Neutrophil (primary cell): ENCODE measurements at regions not wholly inside any gene's neighbourhood (a gene's known extent, or its start where the extent isn't known, plus 50 kb on each side); places are given as distances from the start of the nearest gene placed in this dataset.

ENCODE experiments used
- H3K27ac ChIP-seq: fragments of 200-600 bp; sonication (generic); 2 replicates; pipeline ENCODE4 v1.5.1; 2016; ENCODE audit warnings: mild to moderate bottlenecking, moderate library complexity
- H3K27me3 ChIP-seq: fragments of 200-600 bp; sonication (generic); 2 replicates; pipeline ENCODE4 v1.6.0; 2016; ENCODE audit warnings: mild to moderate bottlenecking
- H3K36me3 ChIP-seq: fragments of 200-600 bp; sonication (generic); 2 replicates; pipeline ENCODE4 v1.5.1; 2017
- H3K4me1 ChIP-seq, 2 experiments: fragments of 200-600 bp in 1 of 2; sonication (generic) in 1 of 2; 1 replicate in 1 of 2; 2 replicates in 1 of 2; pipeline versions ENCODE4 v1.5.1 to v1.6.1; 2013 to 2016; ENCODE audit warnings: low read depth in 1 of 2, low read length in 1 of 2, mild to moderate bottlenecking in 1 of 2, moderate library complexity in 1 of 2; ENCODE audit not compliant: control insufficient read depth in 1 of 2, insufficient read depth in 1 of 2
- H3K4me3 ChIP-seq, 2 experiments: fragments of 200-600 bp in 1 of 2; sonication (generic) in 1 of 2; 1 replicate in 1 of 2; 2 replicates in 1 of 2; pipeline ENCODE4 v1.5.1; 2013 to 2016; ENCODE audit warnings: low read depth in 1 of 2, low read length in 1 of 2, mild to moderate bottlenecking in 1 of 2, moderate library complexity in 1 of 2
- H3K9me3 ChIP-seq: fragments of 200-600 bp; sonication (generic); 2 replicates; pipeline ENCODE4 v1.5.1; 2016
- TF ChIP-seq, protein P1 (sequence below): fragments of 200-600 bp; sonication (generic); IDR thresholded peaks from 2 replicates; pipeline ENCODE4 v1.5.1; 2016; ENCODE audit warnings: antibody characterized with exemption

- no peaks in the 10 kb centered on the region for H3K27me3 ChIP-seq
- H3K4me1 ChIP-seq, result no peaks in the 10 kb centered on the region
- TF ChIP-seq, protein P1, sequence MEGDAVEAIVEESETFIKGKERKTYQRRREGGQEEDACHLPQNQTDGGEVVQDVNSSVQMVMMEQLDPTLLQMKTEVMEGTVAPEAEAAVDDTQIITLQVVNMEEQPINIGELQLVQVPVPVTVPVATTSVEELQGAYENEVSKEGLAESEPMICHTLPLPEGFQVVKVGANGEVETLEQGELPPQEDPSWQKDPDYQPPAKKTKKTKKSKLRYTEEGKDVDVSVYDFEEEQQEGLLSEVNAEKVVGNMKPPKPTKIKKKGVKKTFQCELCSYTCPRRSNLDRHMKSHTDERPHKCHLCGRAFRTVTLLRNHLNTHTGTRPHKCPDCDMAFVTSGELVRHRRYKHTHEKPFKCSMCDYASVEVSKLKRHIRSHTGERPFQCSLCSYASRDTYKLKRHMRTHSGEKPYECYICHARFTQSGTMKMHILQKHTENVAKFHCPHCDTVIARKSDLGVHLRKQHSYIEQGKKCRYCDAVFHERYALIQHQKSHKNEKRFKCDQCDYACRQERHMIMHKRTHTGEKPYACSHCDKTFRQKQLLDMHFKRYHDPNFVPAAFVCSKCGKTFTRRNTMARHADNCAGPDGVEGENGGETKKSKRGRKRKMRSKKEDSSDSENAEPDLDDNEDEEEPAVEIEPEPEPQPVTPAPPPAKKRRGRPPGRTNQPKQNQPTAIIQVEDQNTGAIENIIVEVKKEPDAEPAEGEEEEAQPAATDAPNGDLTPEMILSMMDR, result no peak
- H3K4me3 ChIP-seq, result no peak overlapping the region
- H3K36me3 ChIP-seq, result no peaks in the 10 kb centered on the region
- H3K9me3 ChIP-seq, result no peaks in the 10 kb centered on the region
- no peak overlapping the region for H3K27ac ChIP-seq
Observed at GRCh38 chr2:12087671-12088380, 341.4 kb downstream of the LPIN1 start.

GRCh38 chr2:12089001-12089400 lies 342.6 kb downstream of the LPIN1 start:
- TF ChIP-seq, protein P1, result no peak
- H3K27ac ChIP-seq, result no peak overlapping the region
- H3K27me3 ChIP-seq, result no peaks in the 10 kb centered on the region
- no peaks in the 10 kb centered on the region for H3K9me3 ChIP-seq
- H3K4me1 ChIP-seq, result no peaks in the 10 kb centered on the region
- no peak overlapping the region for H3K4me3 ChIP-seq
- no peaks in the 10 kb centered on the region for H3K36me3 ChIP-seq

GRCh38 chr2:12089496-12089895 lies 343.1 kb downstream of the LPIN1 start:
- no peaks in the 10 kb centered on the region for H3K36me3 ChIP-seq
- H3K4me3 ChIP-seq, result no peak overlapping the region
- TF ChIP-seq, protein P1, result no peak
- H3K9me3 ChIP-seq, result no peaks in the 10 kb centered on the region
- no peaks in the 10 kb centered on the region for H3K4me1 ChIP-seq
- no peak overlapping the region for H3K27ac ChIP-seq
- no peaks in the 10 kb centered on the region for H3K27me3 ChIP-seq

GRCh38 chr2:12090072-12090471 lies 343.6 kb downstream of the LPIN1 start:
- H3K27ac ChIP-seq, result no peak overlapping the region
- H3K4me3 ChIP-seq, result no peak overlapping the region
- no peaks in the 10 kb centered on the region for H3K9me3 ChIP-seq
- no peaks in the 10 kb centered on the region for H3K4me1 ChIP-seq
- no peaks in the 10 kb centered on the region for H3K36me3 ChIP-seq
- H3K27me3 ChIP-seq, result no peaks in the 10 kb centered on the region
- TF ChIP-seq, protein P1, result no peak

DNA sequence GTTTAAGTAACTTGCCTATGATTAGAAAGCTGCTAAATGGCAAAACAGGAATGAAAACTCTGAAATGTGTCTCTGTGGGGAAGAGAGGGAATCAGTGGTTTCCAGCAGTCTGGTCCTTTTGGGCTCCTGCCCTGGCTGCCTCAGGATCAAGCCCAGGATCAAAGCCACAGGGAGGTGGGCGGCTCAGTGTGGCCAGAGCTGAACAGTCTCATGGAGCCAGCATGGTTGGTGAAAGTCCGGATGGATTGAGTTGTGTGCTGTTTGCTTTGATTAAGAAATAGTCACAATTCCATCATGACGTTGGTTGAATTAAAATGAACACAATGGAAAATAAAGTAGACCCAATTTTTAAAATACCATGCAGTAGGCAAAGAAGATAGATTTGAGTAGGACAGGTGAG lies 344.2 kb downstream of the LPIN1 start:
- no peak overlapping the region for H3K27ac ChIP-seq
- no peaks in the 10 kb centered on the region for H3K4me1 ChIP-seq
- H3K4me3 ChIP-seq, result no peak overlapping the region
- no peaks in the 10 kb centered on the region for H3K27me3 ChIP-seq
- TF ChIP-seq, protein P1, result no peak
- no peaks in the 10 kb centered on the region for H3K9me3 ChIP-seq
- H3K36me3 ChIP-seq, result no peaks in the 10 kb centered on the region
